GM21825 (cell line): ENCODE measurements at regions not wholly inside any gene's neighbourhood (a gene's known extent, or its start where the extent isn't known, plus 50 kb on each side); places are given as distances from the start of the nearest gene placed in this dataset.
"Not testable (repeated sequence)": the region's sequence is repeated elsewhere in the genome, so short reads cannot be mapped to it uniquely, and the experiment has no call there.

Experiments used
- ATAC-seq: cut with Tn5 transposase; IDR thresholded peaks from one replicate; pipeline ENCODE4 v1.9.1; 2021; ENCODE audit warnings: mild to moderate bottlenecking, moderate library complexity; ENCODE audit not compliant: unreplicated experiment

GRCh38 chr1:185681034-185681633 is 53.1 kb upstream of the HMCN1 start:
- ATAC-seq = peak; percentile 56

DNA sequence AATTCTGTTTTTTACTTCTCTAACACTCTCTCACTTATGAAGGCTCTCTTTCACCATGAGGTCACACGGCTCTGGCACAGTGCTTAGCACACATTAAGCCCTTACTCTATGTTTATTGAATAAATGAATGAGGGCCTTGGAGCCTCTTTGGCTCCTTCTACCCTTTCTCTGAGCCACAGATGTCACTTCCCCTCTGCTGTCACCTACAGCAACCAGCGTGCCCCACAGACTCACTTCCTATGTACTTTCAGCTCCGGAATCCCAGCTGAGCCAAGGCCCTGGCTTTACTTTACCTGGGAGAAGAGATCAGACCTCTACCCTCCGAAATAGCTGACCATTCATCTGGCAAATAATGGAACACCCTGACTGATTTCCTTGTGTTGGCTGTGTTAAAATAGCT is 53.7 kb upstream of the HMCN1 start:
- ATAC-seq = no peak

DNA sequence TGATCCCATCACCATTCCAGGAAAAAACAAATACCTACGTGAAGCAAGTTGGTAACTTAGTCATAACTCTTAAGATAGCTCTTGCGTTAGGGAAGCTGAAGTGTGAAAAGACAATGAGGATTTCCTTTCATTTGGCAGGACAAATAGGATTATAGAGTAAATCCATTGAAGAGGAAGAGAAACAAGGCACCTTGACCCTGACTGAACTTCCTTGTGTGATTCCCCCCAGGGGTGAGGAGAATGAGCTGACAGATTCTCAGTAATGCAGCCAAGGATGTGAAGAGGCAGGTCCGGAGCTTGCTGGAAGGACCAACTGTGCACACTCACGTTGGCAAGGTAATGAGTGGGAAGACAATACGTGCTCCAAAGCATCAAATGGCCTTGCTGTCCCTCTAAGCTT is 55.0 kb upstream of the HMCN1 start:
- ATAC-seq = no peak

DNA sequence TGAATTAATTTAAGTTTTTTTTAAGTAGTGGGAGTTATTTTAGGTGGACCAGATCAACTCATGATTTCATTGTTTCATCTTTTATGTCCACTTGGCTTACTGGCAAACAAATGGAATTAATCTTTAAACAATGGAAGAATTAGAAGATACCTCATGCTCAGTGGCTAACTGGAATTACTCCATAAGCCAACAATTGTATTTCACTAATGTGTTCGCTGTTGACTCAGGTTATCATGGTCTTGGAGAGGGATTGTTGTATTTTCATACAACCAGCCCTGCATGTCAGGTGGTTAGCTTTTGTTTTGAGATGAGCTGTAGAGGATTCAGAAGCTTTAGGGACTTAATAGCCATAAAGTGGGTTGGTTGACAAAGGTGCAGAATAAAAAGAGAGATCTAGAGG is 57.2 kb upstream of the HMCN1 start:
- no peak for ATAC-seq

- peak; percentile 85 for ATAC-seq
These were observed 60.0 kb upstream of the HMCN1 start for GRCh38 chr1:185674201-185674600.

- ATAC-seq = no peak
These were observed 61.4 kb upstream of the HMCN1 start for GRCh38 chr1:185672719-185673360.

DNA sequence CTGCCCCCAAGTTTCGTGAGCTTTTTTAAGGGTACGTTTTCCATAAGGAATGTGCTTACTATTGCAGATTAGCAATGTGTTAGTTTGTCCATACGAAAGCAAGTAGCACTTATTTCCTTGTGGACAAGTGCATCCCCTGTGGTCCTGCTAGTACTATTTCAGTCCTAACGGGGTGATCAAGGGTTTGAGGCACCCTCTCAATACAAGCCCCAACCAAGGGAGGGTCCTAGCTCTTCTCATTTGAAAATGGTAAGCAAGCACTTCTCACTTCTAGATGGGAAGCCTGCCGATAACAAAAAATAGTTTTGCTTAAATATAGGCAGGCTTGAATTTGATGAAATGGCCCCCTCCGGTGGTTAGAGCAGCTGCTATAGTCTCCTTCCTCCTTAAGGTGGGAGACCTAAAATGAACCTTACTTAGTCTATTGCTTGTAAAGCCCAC is 64.0 kb upstream of the HMCN1 start:
- ATAC-seq = no peak

- ATAC-seq = no peak
These were observed 66.2 kb upstream of the HMCN1 start for GRCh38 chr1:185668013-185668412.

DNA sequence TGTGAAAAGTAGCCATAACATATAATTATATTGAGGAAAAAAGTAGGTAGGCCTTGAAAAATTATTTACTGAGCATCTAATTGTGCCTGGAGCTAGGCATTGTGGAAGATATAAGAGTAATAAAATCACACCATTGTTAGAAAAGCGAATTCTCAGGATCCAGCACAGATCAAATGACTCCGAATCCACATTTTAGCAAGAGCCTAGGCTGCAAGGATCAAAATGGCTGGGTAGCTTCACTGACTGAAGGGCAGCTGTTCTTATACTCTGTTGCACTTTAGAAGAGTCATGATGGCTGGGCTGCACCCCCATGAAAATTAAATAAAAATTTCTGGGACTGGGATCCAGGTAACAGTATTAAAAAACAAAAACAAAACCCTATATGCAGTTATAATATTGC is 67.6 kb upstream of the HMCN1 start:
- no peak for ATAC-seq

GRCh38 chr1:185663771-185664296 is 70.4 kb upstream of the HMCN1 start:
- no peak for ATAC-seq

DNA sequence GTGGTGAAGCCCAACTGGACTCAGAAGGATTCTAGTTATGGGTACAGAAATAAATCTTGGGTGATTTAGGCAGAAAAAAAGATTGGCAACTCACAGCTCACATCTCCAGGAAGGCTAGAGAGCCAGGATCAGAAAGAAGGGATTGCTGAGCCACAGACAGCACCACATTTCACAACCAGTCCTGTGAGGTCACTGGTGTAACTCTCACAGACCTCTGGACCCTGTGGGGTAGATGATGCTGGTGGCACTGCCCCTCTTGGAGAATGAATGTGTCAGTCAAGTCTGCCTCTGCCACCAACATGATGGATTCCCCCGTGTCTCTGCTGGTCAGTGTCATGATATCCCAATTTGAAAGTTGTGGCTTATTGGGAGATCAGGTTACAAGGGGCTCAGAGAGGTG is 70.9 kb upstream of the HMCN1 start:
- no peak for ATAC-seq

- ATAC-seq = no peak
These were observed 72.2 kb upstream of the HMCN1 start for GRCh38 chr1:185661971-185662370.

GRCh38 chr1:185656663-185657062 is 77.5 kb upstream of the HMCN1 start:
- ATAC-seq = no peak

DNA sequence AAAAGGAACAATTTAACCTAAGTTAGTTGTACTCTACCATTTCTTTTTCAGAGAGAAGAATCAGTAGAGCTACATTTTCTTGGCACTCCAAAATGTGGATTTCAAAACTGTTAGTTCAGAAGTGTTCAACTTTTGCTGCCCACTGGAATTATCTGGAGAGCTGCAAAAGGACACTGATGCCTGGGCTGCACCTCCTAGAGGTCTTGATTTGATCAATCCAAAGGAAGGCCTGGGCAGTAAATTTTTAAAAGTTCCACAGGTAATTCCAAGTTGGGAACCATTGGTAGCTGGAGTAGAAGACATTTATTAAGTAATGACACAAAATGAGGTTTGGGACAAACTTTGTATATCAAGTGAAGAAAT is 79.3 kb upstream of the HMCN1 start:
- ATAC-seq = no peak

DNA sequence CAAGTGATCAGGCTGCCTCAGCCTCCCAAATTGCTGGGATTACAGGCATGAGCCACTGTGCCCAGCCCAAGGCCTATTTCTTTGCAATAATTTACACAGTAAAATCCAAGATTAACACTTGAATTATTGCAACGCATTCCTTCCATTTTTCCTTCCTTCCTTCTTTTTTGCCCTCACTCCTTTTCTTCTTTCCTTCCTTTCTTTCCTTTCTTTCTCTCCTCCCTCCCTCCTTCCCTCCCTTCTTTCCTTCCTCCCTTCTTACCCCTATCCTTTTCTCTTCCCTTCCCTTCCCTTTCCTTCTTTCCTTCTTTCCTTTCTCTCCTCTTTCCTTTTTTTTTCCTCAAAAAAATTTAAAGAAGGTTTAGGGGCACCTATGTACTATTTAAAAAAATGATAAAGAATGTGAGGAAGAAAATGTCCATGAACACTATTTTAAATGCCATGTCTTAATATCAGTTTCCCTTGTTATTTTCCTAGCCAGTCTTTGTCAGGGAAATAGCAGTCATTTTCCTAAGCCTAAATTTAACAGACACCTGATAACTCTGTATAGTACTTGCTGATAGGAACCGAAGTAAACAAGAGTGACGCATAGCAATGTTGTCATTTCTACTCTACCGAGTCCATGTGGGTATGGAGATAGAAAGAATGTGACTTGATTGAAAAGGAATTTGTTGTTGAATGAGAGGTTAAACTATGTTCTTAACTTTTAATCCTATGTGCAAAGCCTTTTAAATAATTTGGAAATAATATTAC is 79.8 kb upstream of the HMCN1 start:
- ATAC-seq = no peak

- ATAC-seq = no peak
These were observed 80.6 kb upstream of the HMCN1 start for GRCh38 chr1:185653615-185654014.

GRCh38 chr1:185652348-185652747 is 81.8 kb upstream of the HMCN1 start:
- ATAC-seq = no peak

GRCh38 chr1:185650602-185651230 is 83.5 kb upstream of the HMCN1 start:
- ATAC-seq = no peak

GRCh38 chr1:185648858-185649589 is 85.2 kb upstream of the HMCN1 start:
- no peak for ATAC-seq

DNA sequence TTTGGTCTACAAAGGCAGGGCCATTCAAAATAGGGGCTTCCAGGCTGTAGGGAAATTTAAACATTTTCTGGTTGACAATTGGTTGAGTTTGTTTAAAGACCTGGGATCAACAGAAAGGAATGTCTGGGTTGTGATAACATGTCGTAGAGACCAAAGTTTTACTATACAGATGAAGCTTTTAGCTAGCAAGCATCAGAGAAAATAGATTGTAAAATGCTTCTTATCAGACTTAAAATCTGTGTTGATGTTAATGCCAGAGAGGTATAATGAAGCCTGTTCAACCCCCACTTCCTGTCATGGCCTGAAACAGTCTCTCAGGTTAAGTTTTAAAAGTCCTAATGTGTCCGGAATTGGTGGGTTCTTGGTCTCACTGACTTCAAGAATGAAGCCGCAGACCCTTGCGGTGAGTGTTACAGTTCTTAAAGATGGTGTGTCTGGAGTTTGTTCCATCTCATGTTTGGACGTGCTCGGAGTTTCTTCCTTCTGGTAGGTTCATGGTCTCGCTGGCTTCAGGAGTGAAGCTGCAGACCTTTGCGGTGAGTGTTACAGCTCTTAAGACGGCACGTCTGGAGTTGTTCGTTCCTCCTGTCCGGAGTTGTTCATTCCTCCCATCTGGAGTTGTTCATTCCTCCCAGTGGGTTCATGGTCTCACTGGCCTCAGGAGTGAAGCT is 86.5 kb upstream of the HMCN1 start:
- ATAC-seq = not testable (repeated sequence)
